SU-DHL-6 (cell line): ENCODE measurements at regions not wholly inside any gene's neighbourhood (a gene's known extent, or its start where the extent isn't known, plus 50 kb on each side); places are given as distances from the start of the nearest gene placed in this dataset.

Source experiments
- EZH2phosphoT487 ChIP-seq: fragments of 200-600 bp; sonication (generic), shearing (Covaris generic); conservative IDR thresholded peaks from 2 replicates; pipeline ENCODE4 v1.6.1; 2018; ENCODE audit warnings: mild to moderate bottlenecking, antibody characterized with exemption, low read length, moderate library complexity, mixed read lengths
- TF ChIP-seq, protein P1 (sequence below): fragments of 200-600 bp; sonication (generic); IDR thresholded peaks from one replicate; pipeline ENCODE4 v1.5.1; 2017; ENCODE audit warnings: antibody characterized with exemption, mild to moderate bottlenecking, low read length, moderate library complexity; ENCODE audit not compliant: insufficient read depth, poor library complexity, severe bottlenecking

GRCh38 chr6:8789878-8790277 lies 354.5 kb upstream of the SLC35B3 start:
- TF ChIP-seq, protein P1, sequence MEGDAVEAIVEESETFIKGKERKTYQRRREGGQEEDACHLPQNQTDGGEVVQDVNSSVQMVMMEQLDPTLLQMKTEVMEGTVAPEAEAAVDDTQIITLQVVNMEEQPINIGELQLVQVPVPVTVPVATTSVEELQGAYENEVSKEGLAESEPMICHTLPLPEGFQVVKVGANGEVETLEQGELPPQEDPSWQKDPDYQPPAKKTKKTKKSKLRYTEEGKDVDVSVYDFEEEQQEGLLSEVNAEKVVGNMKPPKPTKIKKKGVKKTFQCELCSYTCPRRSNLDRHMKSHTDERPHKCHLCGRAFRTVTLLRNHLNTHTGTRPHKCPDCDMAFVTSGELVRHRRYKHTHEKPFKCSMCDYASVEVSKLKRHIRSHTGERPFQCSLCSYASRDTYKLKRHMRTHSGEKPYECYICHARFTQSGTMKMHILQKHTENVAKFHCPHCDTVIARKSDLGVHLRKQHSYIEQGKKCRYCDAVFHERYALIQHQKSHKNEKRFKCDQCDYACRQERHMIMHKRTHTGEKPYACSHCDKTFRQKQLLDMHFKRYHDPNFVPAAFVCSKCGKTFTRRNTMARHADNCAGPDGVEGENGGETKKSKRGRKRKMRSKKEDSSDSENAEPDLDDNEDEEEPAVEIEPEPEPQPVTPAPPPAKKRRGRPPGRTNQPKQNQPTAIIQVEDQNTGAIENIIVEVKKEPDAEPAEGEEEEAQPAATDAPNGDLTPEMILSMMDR = no peak
- TF ChIP-seq EZH2phosphoT487 = no peak
